Left renal cortex interstitium (tissue), 4 donors: ENCODE measurements at regions not wholly inside any gene's neighbourhood (a gene's known extent, or its start where the extent isn't known, plus 50 kb on each side); places are given as distances from the start of the nearest gene placed in this dataset.

Experiments
- DNase-seq, 4 donors: peaks; one replicate each; pipeline ENCODE4 v3.0.0-alpha.2; 2013; ENCODE audit warnings: low read depth in 4 of 4, low spot score in 2 of 4, missing footprints in 1 of 4

GRCh38 chr9:29802454-29802853 is 2229.2 kb upstream of the C9orf72 start:
- no peak for DNase-seq

- DNase-seq = no peak
Measured at GRCh38 chr9:29806937-29807618, 2233.8 kb upstream of the C9orf72 start.

GRCh38 chr9:29816954-29817703 is 2243.8 kb upstream of the C9orf72 start:
- DNase-seq = no peak

GRCh38 chr9:29822458-29822857 is 2249.2 kb upstream of the C9orf72 start:
- no peak for DNase-seq

- no peak for DNase-seq
Measured at GRCh38 chr9:29826421-29826820, 2253.1 kb upstream of the C9orf72 start.

GRCh38 chr9:29830821-29831220 is 2257.5 kb upstream of the C9orf72 start:
- peak in 3 of 4 donors; percentile 5 to 56 (median 36) for DNase-seq

- no peak for DNase-seq
Measured at GRCh38 chr9:29838491-29839020, 2265.3 kb upstream of the C9orf72 start.

- DNase-seq = no peak
Measured at GRCh38 chr9:29844251-29844650, 2271.0 kb upstream of the C9orf72 start.

GRCh38 chr9:29850664-29851063 is 2277.4 kb upstream of the C9orf72 start:
- DNase-seq = no peak

GRCh38 chr9:29861803-29862202 is 2288.5 kb upstream of the C9orf72 start:
- no peak for DNase-seq

GRCh38 chr9:29865764-29866313 is 2292.6 kb upstream of the C9orf72 start:
- DNase-seq = no peak

- DNase-seq = no peak
Measured at GRCh38 chr9:29866556-29866955, 2293.3 kb upstream of the C9orf72 start.

- DNase-seq = no peak
Measured at GRCh38 chr9:29873579-29873978, 2300.3 kb upstream of the C9orf72 start.

GRCh38 chr9:29875547-29875946 is 2302.3 kb upstream of the C9orf72 start:
- no peak for DNase-seq

- no peak for DNase-seq
Measured at GRCh38 chr9:29882767-29883166, 2309.5 kb upstream of the C9orf72 start.

- no peak for DNase-seq
Measured at GRCh38 chr9:29906065-29906464, 2332.8 kb upstream of the C9orf72 start.

GRCh38 chr9:29928072-29928471 is 2354.8 kb upstream of the C9orf72 start:
- no peak for DNase-seq

GRCh38 chr9:29939559-29939958 is 2366.3 kb upstream of the C9orf72 start:
- DNase-seq = no peak

GRCh38 chr9:29945012-29945411 is 2371.7 kb upstream of the C9orf72 start:
- no peak for DNase-seq

GRCh38 chr9:29958469-29958868 is 2385.2 kb upstream of the C9orf72 start:
- no peak for DNase-seq

GRCh38 chr9:29965834-29966233 is 2392.6 kb upstream of the C9orf72 start:
- no peak for DNase-seq

GRCh38 chr9:29966247-29966646 is 2393.0 kb upstream of the C9orf72 start:
- no peak for DNase-seq
